Spleen (tissue), 11 donors: ENCODE measurements at regions not wholly inside any gene's neighbourhood (a gene's known extent, or its start where the extent isn't known, plus 50 kb on each side); places are given as distances from the start of the nearest gene placed in this dataset.

Source experiments
- DNase-seq: peaks from one replicate; pipeline ENCODE4 v3.0.0-alpha.2; 2020
- H3K27ac ChIP-seq, 8 donors: fragments of 200-600 bp; sonication (generic) in 7 of 8; 1 replicate in 4 of 8; 2 replicates in 4 of 8; pipeline versions ENCODE4 v1.5.0 to v1.8.0; 2016 to 2021; ENCODE audit warnings: inconsistent platforms in 4 of 8, mild to moderate bottlenecking in 4 of 8, moderate library complexity in 1 of 8
- H3K27me3 ChIP-seq, 7 donors: fragments of 200-600 bp; sonication (generic) in 6 of 7; replicated peaks in 1 of 7; 1 replicate in 4 of 7; 2 replicates in 3 of 7; pipeline versions ENCODE4 v1.5.0 to v1.8.0; 2016 to 2021; ENCODE audit warnings: inconsistent platforms in 3 of 7, mild to moderate bottlenecking in 1 of 7
- H3K36me3 ChIP-seq, 6 donors: fragments of 200-600 bp; sonication (generic) in 5 of 6; 1 replicate in 4 of 6; 2 replicates in 2 of 6; pipeline versions ENCODE4 v1.5.0 to v1.8.0; 2016 to 2021; ENCODE audit warnings: inconsistent platforms in 2 of 6
- H3K4me1 ChIP-seq, 6 donors: fragments of 200-600 bp; sonication (generic) in 5 of 6; 1 replicate in 3 of 6; 2 replicates in 3 of 6; pipeline versions ENCODE4 v1.5.0 to v1.8.0; 2016 to 2021; ENCODE audit warnings: inconsistent platforms in 3 of 6
- H3K4me3 ChIP-seq, 8 donors: fragments of 200-600 bp; sonication (generic) in 7 of 8; 1 replicate in 4 of 8; 2 replicates in 4 of 8; pipeline versions ENCODE4 v1.5.0 to v1.8.0; 2016 to 2021; ENCODE audit warnings: inconsistent platforms in 4 of 8, mild to moderate bottlenecking in 4 of 8, moderate library complexity in 2 of 8
- H3K9me3 ChIP-seq, 8 donors: fragments of 200-600 bp; sonication (generic) in 7 of 8; 1 replicate in 4 of 8; 2 replicates in 4 of 8; pipeline versions ENCODE4 v1.5.0 to v1.8.0; 2016 to 2021; ENCODE audit warnings: inconsistent platforms in 4 of 8
- POLR2A ChIP-seq, 3 donors: fragments of 450-650 bp; IDR thresholded peaks; one replicate each; pipeline ENCODE4 v1.5.1; 2017; ENCODE audit warnings: antibody characterized with exemption in 3 of 3, mild to moderate bottlenecking in 1 of 3
- POLR2AphosphoS5 ChIP-seq, 3 donors: sonication (generic); formaldehyde crosslinking; IDR thresholded peaks; one replicate each; pipeline ENCODE4 v1.5.1; 2017; ENCODE audit warnings: antibody characterized with exemption in 3 of 3
- WGBS, 5 donors: extraction: QIAGEN DNeasy Blood & Tissue Kit in 3 of 5; methylation state at CpG; one replicate each; pipeline versions ENCODE4 v1.1.5 to v1.1.7; 2013 to 2018; 5-methylcytosine and 5-hydroxymethylcytosine counted together
- intact Hi-C: fragments of 100-400 bp; cut with DNase I; formaldehyde crosslinking; loops from one replicate; pipeline ENCODE4 v1.15.0; 2023; ENCODE audit warnings: low total_unique reads
- TF ChIP-seq, protein P1 (sequence below), 11 experiments: fragments of 200-600 bp in 7 of 11; fragments of 450-650 bp in 4 of 11; sonication (generic) in 4 of 11; IDR thresholded peaks in 8 of 11; conservative IDR thresholded peaks in 3 of 11; 1 replicate in 7 of 11; 2 replicates in 4 of 11; pipeline versions ENCODE4 v1.4.0 to v1.8.0; 2016 to 2021; ENCODE audit warnings: antibody characterized with exemption in 11 of 11, inconsistent platforms in 4 of 11, mild to moderate bottlenecking in 1 of 11
- donor health status: healthy with polysubstance abuse.
- donor health status: DM: no; HTN: no; CAD: no; lungs with moderate emphysema.
- donor health status: DM: no; HTN: no; CAD: no.
- donor health status: Bipolar disorder and iron deficiency.
- donor health status: healthy.
- donor health status: DM: no; HTN: no; CAD: no.
- donor health status: DM: yes; HTN: yes; CAD: no.

DNA sequence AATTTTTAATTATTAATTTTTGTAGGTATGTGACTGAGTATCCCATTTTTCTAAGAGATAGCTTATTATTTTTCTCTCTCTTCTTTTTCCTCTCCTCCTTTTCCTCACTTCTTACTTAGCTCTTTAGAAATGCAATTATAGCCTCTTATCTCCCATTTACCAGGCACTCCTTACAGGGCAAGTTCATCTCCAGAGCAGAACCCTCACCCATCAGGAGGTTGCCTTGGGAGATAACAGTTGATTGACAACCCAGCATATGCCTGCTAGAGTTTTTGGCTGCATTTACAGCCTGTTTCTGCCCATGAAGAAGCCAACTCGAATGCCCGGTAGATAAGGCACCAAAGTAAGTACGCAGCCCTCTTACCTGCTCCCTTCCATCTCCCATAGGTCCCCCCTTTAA, 572.9 kb upstream of the ZFP42 start:
- TF ChIP-seq, protein P1, sequence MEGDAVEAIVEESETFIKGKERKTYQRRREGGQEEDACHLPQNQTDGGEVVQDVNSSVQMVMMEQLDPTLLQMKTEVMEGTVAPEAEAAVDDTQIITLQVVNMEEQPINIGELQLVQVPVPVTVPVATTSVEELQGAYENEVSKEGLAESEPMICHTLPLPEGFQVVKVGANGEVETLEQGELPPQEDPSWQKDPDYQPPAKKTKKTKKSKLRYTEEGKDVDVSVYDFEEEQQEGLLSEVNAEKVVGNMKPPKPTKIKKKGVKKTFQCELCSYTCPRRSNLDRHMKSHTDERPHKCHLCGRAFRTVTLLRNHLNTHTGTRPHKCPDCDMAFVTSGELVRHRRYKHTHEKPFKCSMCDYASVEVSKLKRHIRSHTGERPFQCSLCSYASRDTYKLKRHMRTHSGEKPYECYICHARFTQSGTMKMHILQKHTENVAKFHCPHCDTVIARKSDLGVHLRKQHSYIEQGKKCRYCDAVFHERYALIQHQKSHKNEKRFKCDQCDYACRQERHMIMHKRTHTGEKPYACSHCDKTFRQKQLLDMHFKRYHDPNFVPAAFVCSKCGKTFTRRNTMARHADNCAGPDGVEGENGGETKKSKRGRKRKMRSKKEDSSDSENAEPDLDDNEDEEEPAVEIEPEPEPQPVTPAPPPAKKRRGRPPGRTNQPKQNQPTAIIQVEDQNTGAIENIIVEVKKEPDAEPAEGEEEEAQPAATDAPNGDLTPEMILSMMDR (IDR thresholded peaks at IDR 0.05 in 8 of 11, conservative IDR thresholded peaks at IDR 0.05 in 3 of 11): no peak
- TF ChIP-seq POLR2A (IDR thresholded peaks at IDR 0.05) (no peak), POLR2AphosphoS5 (IDR thresholded peaks at IDR 0.05) (no peak)
- WGBS, 5 donors: 72 to 92% (median 75%) methylated on average over 3 of the region's 3 CpGs
- no peaks in the 10 kb centered on the region for H3K4me1 ChIP-seq
- H3K9me3 ChIP-seq: peaks cover 0 to 19% (median 4%) of the 10 kb centered on the region in 8 donors
- no peaks in the 10 kb centered on the region for H3K36me3 ChIP-seq
- DNase-seq: no peak
- H3K27me3 ChIP-seq: no peaks in the 10 kb centered on the region
- no peak overlapping the region for H3K4me3 ChIP-seq
- H3K27ac ChIP-seq: no peak overlapping the region
- intact Hi-C loops: no loop called here

DNA sequence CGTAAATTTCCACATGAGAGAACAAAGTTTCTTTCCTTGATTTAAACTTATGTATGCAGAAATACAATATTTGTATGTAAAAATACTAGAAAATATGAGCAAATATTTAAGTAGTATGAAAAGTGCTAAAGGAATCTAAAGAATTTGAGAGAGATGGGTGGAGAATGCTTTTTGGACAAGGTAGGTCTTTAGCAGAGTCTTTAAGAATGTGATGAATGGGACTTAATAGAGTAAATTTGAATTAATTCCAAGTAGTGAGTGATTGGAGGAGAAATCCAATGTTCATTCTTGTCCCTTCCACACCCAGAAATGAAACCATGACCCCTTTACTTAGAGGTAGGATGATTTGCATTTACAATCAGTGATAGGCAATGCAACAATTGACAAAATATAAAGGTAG, 570.9 kb upstream of the ZFP42 start:
- WGBS, 5 donors: 59 to 87% (median 71%) methylated on average over 1 of the region's 1 CpG
- Histone ChIP-seq H3K27ac (no peak overlapping the region), H3K36me3 (no peaks in the 10 kb centered on the region), H3K4me1 (no peaks in the 10 kb centered on the region), H3K27me3 (no peaks in the 10 kb centered on the region), H3K9me3 (peaks cover 0 to 17% (median 4%) of the 10 kb centered on the region in 8 donors), H3K4me3 (no peak overlapping the region)
- intact Hi-C loops: no loop called here
- TF ChIP-seq POLR2A (IDR thresholded peaks at IDR 0.05) (no peak), POLR2AphosphoS5 (IDR thresholded peaks at IDR 0.05) (no peak)
- DNase-seq: no peak

DNA sequence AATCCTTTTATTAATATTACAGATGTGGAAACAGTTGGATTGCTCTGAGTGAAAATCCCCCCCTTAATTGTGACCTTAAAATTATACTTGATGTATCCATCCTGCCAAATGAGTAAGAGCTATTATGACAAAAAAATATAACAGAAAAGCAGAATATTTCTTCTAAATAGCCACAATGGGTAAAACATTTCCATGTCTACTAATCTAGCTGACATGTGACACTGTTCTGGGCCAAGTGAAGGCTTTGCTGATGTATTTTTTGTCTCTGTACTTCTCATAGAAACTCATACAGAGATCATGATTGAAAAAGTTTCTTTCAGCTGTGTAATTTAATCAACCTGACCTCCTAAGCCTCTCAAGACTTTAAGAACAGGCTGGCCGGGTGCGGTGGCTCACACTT, 569.1 kb upstream of the ZFP42 start:
- Histone ChIP-seq H3K27me3 (no peaks in the 10 kb centered on the region), H3K36me3 (no peaks in the 10 kb centered on the region), H3K4me1 (no peaks in the 10 kb centered on the region), H3K9me3 (peaks cover 0 to 17% (median 0%) of the 10 kb centered on the region in 8 donors), H3K4me3 (no peak overlapping the region), H3K27ac (no peak overlapping the region)
- 70 to 94% (median 83%) methylated on average over 2 of the region's 2 CpGs for WGBS, 5 donors
- TF ChIP-seq POLR2AphosphoS5 (IDR thresholded peaks at IDR 0.05): no peak
- TF ChIP-seq, protein P1 (IDR thresholded peaks at IDR 0.05 in 8 of 11, conservative IDR thresholded peaks at IDR 0.05 in 3 of 11): no peak
- TF ChIP-seq POLR2A (IDR thresholded peaks at IDR 0.05): no peak
- intact Hi-C loops: no loop called here
- DNase-seq: no peak

DNA sequence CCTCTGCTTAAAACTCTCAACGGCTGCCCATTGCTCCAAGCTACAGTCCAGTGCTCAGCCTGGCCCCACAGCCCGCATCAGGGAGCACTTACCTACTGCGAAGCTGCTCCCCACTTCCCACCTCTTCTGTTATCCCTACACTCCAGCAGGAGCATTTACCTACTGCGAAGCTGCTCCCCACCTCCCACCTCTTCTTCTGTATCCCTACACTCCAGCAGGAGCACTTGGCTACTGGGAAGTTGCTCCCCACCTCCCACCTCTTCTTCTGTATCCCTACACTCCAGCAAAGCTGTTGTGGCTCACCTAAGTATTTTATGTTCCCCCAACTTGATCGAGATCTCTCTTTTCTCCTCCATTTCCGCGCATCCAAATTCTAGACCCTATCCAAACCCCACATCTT, 563.3 kb upstream of the ZFP42 start:
- Histone ChIP-seq H3K27me3 (no peaks in the 10 kb centered on the region), H3K9me3 (peaks cover 0 to 7% (median 0%) of the 10 kb centered on the region in 8 donors), H3K27ac (no peak overlapping the region), H3K36me3 (no peaks in the 10 kb centered on the region), H3K4me3 (no peak overlapping the region), H3K4me1 (no peaks in the 10 kb centered on the region)
- intact Hi-C loops: no loop called here
- DNase-seq: no peak
- 78 to 82% (median 82%) methylated on average over 7 of the region's 7 CpGs for WGBS, 5 donors
- TF ChIP-seq POLR2A (IDR thresholded peaks at IDR 0.05) (no peak), POLR2AphosphoS5 (IDR thresholded peaks at IDR 0.05) (no peak)
- TF ChIP-seq, protein P1 (IDR thresholded peaks at IDR 0.05 in 8 of 11, conservative IDR thresholded peaks at IDR 0.05 in 3 of 11): no peak

DNA sequence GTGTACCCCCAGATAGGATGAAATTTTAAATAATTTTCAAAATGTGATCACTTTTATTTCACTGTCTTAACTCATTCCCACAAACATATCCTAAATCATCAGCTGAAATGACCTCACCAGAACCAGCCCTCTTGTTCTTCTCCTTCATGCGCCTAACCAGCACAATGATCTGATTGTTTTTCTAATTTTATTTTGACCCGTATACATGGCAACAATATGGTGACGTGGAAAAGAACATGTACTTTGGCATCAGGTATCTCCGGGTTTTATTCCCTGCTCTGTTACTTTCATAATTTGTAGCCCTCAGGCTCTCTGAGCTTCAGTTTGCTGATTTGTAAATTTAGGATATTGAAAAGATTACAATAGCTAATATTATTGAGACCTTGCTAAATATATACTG, 562.4 kb upstream of the ZFP42 start:
- TF ChIP-seq POLR2AphosphoS5 (IDR thresholded peaks at IDR 0.05): no peak
- TF ChIP-seq, protein P1 (IDR thresholded peaks at IDR 0.05 in 8 of 11, conservative IDR thresholded peaks at IDR 0.05 in 3 of 11): no peak
- no peak for TF ChIP-seq POLR2A (IDR thresholded peaks at IDR 0.05)
- intact Hi-C loops: no loop called here
- Histone ChIP-seq H3K4me1 (no peaks in the 10 kb centered on the region), H3K4me3 (no peak overlapping the region), H3K9me3 (peaks cover 0 to 13% (median 5%) of the 10 kb centered on the region in 8 donors), H3K36me3 (no peaks in the 10 kb centered on the region), H3K27me3 (no peaks in the 10 kb centered on the region), H3K27ac (no peak overlapping the region)
- WGBS, 5 donors: 86 to 94% (median 92%) methylated on average over 4 of the region's 4 CpGs
- no peak for DNase-seq
